Body of pancreas (tissue), 4 donors: ENCODE measurements at regions not wholly inside any gene's neighbourhood (a gene's known extent, or its start where the extent isn't known, plus 50 kb on each side); places are given as distances from the start of the nearest gene placed in this dataset.

Experiments
- ATAC-seq: fragments of 150-250 bp; one replicate; pipeline ENCODE4 v1.9.1; 2016
- DNase-seq, 4 donors: peaks; one replicate each; pipeline ENCODE4 v3.0.0-alpha.2; 2019
- H3K27ac ChIP-seq, 4 donors: fragments of 200-600 bp; sonication (generic); 1 replicate in 3 of 4; 2 replicates in 1 of 4; pipeline versions ENCODE4 v1.5.1 to v1.6.1; 2016 to 2019; ENCODE audit warnings: mild to moderate bottlenecking in 1 of 4, mixed read lengths in 1 of 4, moderate library complexity in 1 of 4
- H3K27me3 ChIP-seq, 2 donors: fragments of 200-600 bp; sonication (generic); one replicate each; pipeline ENCODE4 v1.6.0; 2016; ENCODE audit warnings: mild to moderate bottlenecking in 1 of 2
- H3K36me3 ChIP-seq, 2 donors: fragments of 200-600 bp; sonication (generic); replicated peaks in 1 of 2; 2 replicates each; pipeline ENCODE4 v1.5.1; 2016; ENCODE audit warnings: low read depth in 2 of 2; ENCODE audit not compliant: insufficient read depth in 1 of 2
- H3K4me1 ChIP-seq: fragments of 200-600 bp; sonication (generic); one replicate; pipeline ENCODE4 v1.6.0; 2016
- H3K4me3 ChIP-seq, 2 donors: fragments of 200-600 bp; sonication (generic); 1 replicate in 1 of 2; 2 replicates in 1 of 2; pipeline ENCODE4 v1.5.1; 2016 to 2019
- H3K9me3 ChIP-seq, 3 donors: fragments of 200-600 bp; sonication (generic); 1 replicate in 2 of 3; 2 replicates in 1 of 3; pipeline ENCODE4 v1.5.1; 2016
- CTCF ChIP-seq, 7 experiments: fragments of 450-650 bp in 4 of 7; fragments of 200-600 bp in 3 of 7; sonication (generic) in 3 of 7; IDR thresholded peaks; one replicate each; pipeline ENCODE4 v1.5.1; 2016 to 2019; ENCODE audit warnings: antibody characterized with exemption in 7 of 7
- POLR2A ChIP-seq, 3 donors: fragments of 450-650 bp; IDR thresholded peaks; one replicate each; pipeline ENCODE4 v1.6.1; 2016; ENCODE audit warnings: antibody characterized with exemption in 3 of 3, mild to moderate bottlenecking in 2 of 3
- WGBS, 2 donors: methylation state at CpG; one replicate each; pipeline ENCODE4 v1.1.5; 2017; 5-methylcytosine and 5-hydroxymethylcytosine counted together
- intact Hi-C: fragments of 100-400 bp; cut with DNase I; formaldehyde crosslinking; loops from one replicate; pipeline ENCODE4 v1.15.1; 2023

DNA sequence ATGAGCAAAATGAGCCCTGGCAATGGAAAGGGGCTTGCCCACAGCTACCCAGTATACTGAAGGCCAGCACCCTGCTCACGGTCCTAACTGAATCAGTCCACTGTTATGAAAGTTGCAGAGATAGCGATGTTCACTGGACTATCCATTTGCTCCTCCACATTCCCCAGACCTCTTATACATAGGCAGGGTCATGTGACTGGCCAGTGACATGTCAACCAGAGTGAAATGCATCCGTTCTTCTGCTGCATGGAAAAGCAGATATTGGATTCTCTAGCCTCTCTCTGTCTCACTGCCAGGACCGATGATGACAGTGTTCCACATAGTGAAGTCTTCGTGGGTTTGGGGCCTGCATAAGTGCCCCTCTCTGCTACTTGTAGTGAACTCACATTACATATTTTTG, 503.4 kb downstream of the RPS24 start:
- no peak for ATAC-seq
- TF ChIP-seq CTCF (IDR thresholded peaks at IDR 0.05) (no peak), POLR2A (IDR thresholded peaks at IDR 0.05) (no peak)
- Histone ChIP-seq H3K36me3 (no peaks in the 10 kb centered on the region), H3K4me3 (no peak overlapping the region), H3K9me3 (no peaks in the 10 kb centered on the region), H3K4me1 (no peaks in the 10 kb centered on the region), H3K27ac (no peak overlapping the region), H3K27me3 (no peaks in the 10 kb centered on the region)
- 93 to 96% methylated on average over 5 of the region's 5 CpGs for WGBS, 2 donors
- intact Hi-C loops: no loop called here
- DNase-seq: no peak

DNA sequence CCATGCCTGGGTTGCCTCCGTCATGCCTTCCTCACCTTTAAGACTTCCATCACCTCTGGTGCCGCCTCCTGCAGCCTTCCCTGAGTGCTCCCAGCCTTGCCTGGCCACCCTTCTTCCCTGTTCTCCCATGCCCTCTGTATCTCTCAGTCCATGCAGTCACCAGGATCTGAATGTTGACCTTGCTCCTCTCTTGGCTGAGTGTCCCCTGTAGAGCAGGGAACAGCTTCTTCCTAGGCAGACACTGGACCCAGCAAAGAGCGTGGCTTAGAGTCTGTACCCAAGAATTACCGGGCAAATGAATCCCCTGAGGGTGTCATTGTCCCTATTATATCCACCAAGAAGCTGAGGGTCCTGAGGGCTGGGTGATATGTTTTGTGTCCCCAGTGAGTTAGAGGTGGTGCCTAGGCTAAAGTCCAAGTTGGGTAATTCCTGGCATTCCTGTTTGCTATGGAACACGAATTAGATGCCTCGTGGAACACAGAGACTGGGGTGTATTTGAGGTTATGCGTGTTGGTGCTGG, 505.6 kb downstream of the RPS24 start:
- no peaks in the 10 kb centered on the region for H3K4me1 ChIP-seq
- H3K36me3 ChIP-seq: no peaks in the 10 kb centered on the region
- no peak for DNase-seq
- no peak overlapping the region for H3K27ac ChIP-seq
- H3K27me3 ChIP-seq: no peaks in the 10 kb centered on the region
- 68 to 69% methylated on average over 7 of the region's 7 CpGs for WGBS, 2 donors
- H3K9me3 ChIP-seq: no peaks in the 10 kb centered on the region
- TF ChIP-seq CTCF (IDR thresholded peaks at IDR 0.05) (no peak), POLR2A (IDR thresholded peaks at IDR 0.05) (no peak)
- ATAC-seq: no peak
- no peak overlapping the region for H3K4me3 ChIP-seq
- intact Hi-C loops: no loop called here

DNA sequence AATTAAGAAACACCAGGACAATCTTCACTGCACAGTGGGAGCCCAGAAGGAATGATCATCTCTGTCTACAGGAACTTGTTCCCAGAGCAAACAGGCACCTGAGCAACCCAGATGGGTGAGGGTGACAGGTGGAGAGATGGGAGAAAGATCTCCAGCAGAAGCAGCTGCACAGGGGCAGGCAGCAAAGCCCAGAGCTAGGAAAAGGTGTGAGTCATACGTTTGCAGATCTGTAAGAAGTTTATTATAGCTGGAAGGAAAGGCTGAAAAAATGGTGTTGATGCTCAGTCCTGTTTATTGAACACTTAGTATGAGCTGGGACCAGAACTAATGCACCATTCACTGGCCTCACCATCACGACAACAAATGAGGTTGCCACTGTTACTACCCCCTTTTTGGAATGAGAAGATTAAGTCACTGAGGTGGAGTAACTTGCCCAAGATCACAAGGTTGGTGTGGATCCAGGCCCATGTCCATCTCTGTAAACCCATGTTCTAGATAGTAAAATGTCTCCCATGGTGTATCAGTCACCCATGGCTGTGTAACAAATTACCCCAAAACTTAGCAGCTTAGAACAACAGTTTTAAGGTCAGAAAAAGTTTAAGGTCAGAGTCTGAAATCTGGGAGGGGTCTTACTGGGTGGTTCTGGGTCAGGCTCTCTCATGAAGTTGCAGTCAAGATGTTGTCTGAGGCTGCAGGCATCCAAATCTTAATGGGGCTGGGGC, 506.9 kb downstream of the RPS24 start:
- Histone ChIP-seq H3K27me3 (no peaks in the 10 kb centered on the region), H3K27ac (no peak overlapping the region), H3K36me3 (no peaks in the 10 kb centered on the region), H3K9me3 (no peaks in the 10 kb centered on the region), H3K4me3 (no peak overlapping the region), H3K4me1 (no peaks in the 10 kb centered on the region)
- ATAC-seq: no peak
- no peak for TF ChIP-seq CTCF (IDR thresholded peaks at IDR 0.05)
- WGBS, 2 donors: 87 to 88% methylated on average over 2 of the region's 2 CpGs
- intact Hi-C loops: no loop called here
- DNase-seq: no peak

GRCh38 chr10:78541481-78542140, 507.9 kb downstream of the RPS24 start:
- Histone ChIP-seq H3K36me3 (no peaks in the 10 kb centered on the region), H3K4me1 (no peaks in the 10 kb centered on the region), H3K4me3 (no peak overlapping the region), H3K9me3 (no peaks in the 10 kb centered on the region), H3K27me3 (no peaks in the 10 kb centered on the region), H3K27ac (no peak overlapping the region)
- ATAC-seq (no peak), DNase-seq (no peak)
- intact Hi-C loops: no loop called here
- TF ChIP-seq POLR2A (IDR thresholded peaks at IDR 0.05) (no peak), CTCF (IDR thresholded peaks at IDR 0.05) (no peak)
- WGBS, 2 donors: 74 to 93% methylated on average over 4 of the region's 4 CpGs

DNA sequence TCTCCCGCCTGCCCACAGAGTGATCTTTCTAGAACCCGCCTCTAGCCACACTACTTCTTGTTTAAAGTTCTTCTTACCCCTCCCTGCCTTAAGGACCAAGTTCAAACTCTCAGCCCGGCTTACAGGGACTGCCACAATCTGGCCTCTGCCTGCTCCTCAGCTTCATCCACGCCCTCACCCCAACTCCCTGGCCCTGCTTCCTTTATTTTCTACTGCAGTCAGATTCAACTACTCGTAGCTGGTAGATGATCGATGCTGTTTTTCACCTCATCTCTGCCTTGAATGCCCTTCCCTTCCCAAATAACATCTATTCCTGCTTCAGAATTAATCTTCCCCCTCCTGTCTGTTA, 508.5 kb downstream of the RPS24 start:
- Histone ChIP-seq H3K27me3 (no peaks in the 10 kb centered on the region), H3K36me3 (no peaks in the 10 kb centered on the region), H3K9me3 (no peaks in the 10 kb centered on the region), H3K27ac (no peak overlapping the region), H3K4me1 (no peaks in the 10 kb centered on the region), H3K4me3 (no peak overlapping the region)
- no peak for DNase-seq
- ATAC-seq: no peak
- WGBS, 2 donors: 75 to 87% methylated on average over 6 of the region's 6 CpGs
- intact Hi-C loops: no loop called here
- TF ChIP-seq POLR2A (IDR thresholded peaks at IDR 0.05): no peak
- no peak for TF ChIP-seq CTCF (IDR thresholded peaks at IDR 0.05)
